MCF 10A (cell line): ENCODE measurements at regions not wholly inside any gene's neighbourhood (a gene's known extent, or its start where the extent isn't known, plus 50 kb on each side); places are given as distances from the start of the nearest gene placed in this dataset.

Source experiments
- BruUV-seq: library from RNA; stranded (reverse); fragments of 400-500 nt; replicated peaks from 2 replicates; lab custom pipeline; 2021; lab: Mats Ljungman, UMichigan
- CTCF ChIA-PET: fragments of 300-600 bp; sonication (Branson Sonifier 250); formaldehyde crosslinking; extraction: SDS; loops from one replicate; lab custom pipeline; 2021; ENCODE audit warnings: antibody characterized with exemption, inconsistent platforms; lab: Yijun Ruan, JAX
- POLR2A ChIA-PET: fragments of 300-600, 350-650 bp; sonication (Branson Sonifier 250); formaldehyde crosslinking; extraction: SDS; loops from one replicate; lab custom pipeline; 2020; ENCODE audit warnings: antibody characterized with exemption, inconsistent platforms; lab: Yijun Ruan, JAX
- DNase-seq: peaks from one replicate; pipeline ENCODE4 v3.0.0-alpha.2; 2018; ENCODE audit not compliant: unreplicated experiment
- H3K27ac Mint-ChIP-seq: one replicate; pipeline ENCODE4 v1.8.0; 2022; ENCODE audit warnings: mild to moderate bottlenecking, low read depth, mixed read lengths; ENCODE audit not compliant: unreplicated experiment
- H3K27me3 Mint-ChIP-seq: one replicate; pipeline ENCODE4 v1.8.0; 2022; ENCODE audit warnings: mixed read lengths; ENCODE audit not compliant: insufficient read depth, unreplicated experiment
- H3K36me3 Mint-ChIP-seq: one replicate; pipeline ENCODE4 v1.8.0; 2022; ENCODE audit warnings: mild to moderate bottlenecking, moderate library complexity, mixed read lengths; ENCODE audit not compliant: insufficient read depth, unreplicated experiment
- H3K4me1 Mint-ChIP-seq: one replicate; pipeline ENCODE4 v1.8.0; 2022; ENCODE audit warnings: mixed read lengths; ENCODE audit not compliant: insufficient read depth, unreplicated experiment
- H3K4me3 Mint-ChIP-seq: one replicate; pipeline ENCODE4 v1.8.0; 2022; ENCODE audit warnings: mild to moderate bottlenecking, moderate library complexity, mixed read lengths; ENCODE audit not compliant: unreplicated experiment
- H3K9me3 Mint-ChIP-seq: one replicate; pipeline ENCODE4 v1.8.0; 2022; ENCODE audit warnings: mixed read lengths; ENCODE audit not compliant: unreplicated experiment
- intact Hi-C: fragments of 100-400 bp; cut with micrococcal nuclease; formaldehyde crosslinking; loops from 2 replicates; pipeline ENCODE4 v1.14.1; 2022
- TF ChIP-seq, protein P1 (sequence below): fragments of 200-600 bp; IDR thresholded peaks from one replicate; pipeline ENCODE4 v1.8.0; 2022; ENCODE audit warnings: antibody characterized with exemption, mild to moderate bottlenecking; ENCODE audit not compliant: unreplicated experiment

DNA sequence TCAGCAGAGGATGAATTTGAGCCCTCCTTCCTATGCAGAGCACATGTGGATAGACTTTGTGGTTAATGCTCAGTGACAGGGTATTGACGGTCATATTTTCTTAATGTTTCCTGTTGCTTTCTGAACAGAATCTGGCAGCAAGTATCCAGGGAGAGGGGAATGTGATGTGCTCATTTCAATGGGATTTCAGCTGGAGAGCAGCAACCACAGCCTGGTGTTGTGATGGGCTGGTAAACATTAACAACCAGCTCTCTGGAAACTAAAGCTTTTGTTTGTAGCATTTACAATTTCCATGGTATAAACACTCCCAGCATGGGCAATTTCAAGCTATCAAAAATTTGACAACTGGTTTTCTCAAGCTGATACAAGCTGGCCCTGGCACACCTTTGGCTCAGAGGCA, 215.9 kb downstream of the SH2D4B start:
- intact Hi-C loops = no loop called here
- BruUV-seq = no TSS peak
- no peaks in the 10 kb centered on the region for H3K9me3 Mint-ChIP-seq

GRCh38 chr10:80755893-80756292, 218.2 kb downstream of the SH2D4B start:
- CTCF ChIA-PET = interaction anchor here (1.3 kb wide), 1 partner anchor 92 kb away, joined by 4 read pairs; no protein-coding TSS in a partner anchor

More for the DNA sequence above, 215.9 kb downstream of the SH2D4B start:
- no peak for DNase-seq
- Mint-ChIP-seq H3K27me3 (peaks cover 78% of the 10 kb centered on the region), H3K4me1 (no peaks in the 10 kb centered on the region), H3K4me3 (no peak overlapping the region), H3K36me3 (no peaks in the 10 kb centered on the region), H3K27ac (no peak overlapping the region)
- TF ChIP-seq, protein P1, sequence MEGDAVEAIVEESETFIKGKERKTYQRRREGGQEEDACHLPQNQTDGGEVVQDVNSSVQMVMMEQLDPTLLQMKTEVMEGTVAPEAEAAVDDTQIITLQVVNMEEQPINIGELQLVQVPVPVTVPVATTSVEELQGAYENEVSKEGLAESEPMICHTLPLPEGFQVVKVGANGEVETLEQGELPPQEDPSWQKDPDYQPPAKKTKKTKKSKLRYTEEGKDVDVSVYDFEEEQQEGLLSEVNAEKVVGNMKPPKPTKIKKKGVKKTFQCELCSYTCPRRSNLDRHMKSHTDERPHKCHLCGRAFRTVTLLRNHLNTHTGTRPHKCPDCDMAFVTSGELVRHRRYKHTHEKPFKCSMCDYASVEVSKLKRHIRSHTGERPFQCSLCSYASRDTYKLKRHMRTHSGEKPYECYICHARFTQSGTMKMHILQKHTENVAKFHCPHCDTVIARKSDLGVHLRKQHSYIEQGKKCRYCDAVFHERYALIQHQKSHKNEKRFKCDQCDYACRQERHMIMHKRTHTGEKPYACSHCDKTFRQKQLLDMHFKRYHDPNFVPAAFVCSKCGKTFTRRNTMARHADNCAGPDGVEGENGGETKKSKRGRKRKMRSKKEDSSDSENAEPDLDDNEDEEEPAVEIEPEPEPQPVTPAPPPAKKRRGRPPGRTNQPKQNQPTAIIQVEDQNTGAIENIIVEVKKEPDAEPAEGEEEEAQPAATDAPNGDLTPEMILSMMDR = no peak
- POLR2A ChIA-PET = interaction anchor here (0.6 kb wide), 1 partner anchor 289 kb away, joined by 3 read pairs; no protein-coding TSS in a partner anchor
- CTCF ChIA-PET = interaction anchor here (2.2 kb wide), 1 partner anchor 170 kb away, joined by 6 read pairs; no protein-coding TSS in a partner anchor

GRCh38 chr10:80759693-80760092, 222.0 kb downstream of the SH2D4B start:
- TF ChIP-seq, protein P1 = no peak
- H3K9me3 Mint-ChIP-seq = no peaks in the 10 kb centered on the region
- intact Hi-C loops = no loop called here
- no peak overlapping the region for H3K4me3 Mint-ChIP-seq
- no peak for DNase-seq
- POLR2A ChIA-PET = no interaction called here
- no peak overlapping the region for H3K27ac Mint-ChIP-seq
- H3K36me3 Mint-ChIP-seq = peaks cover 5% of the 10 kb centered on the region
- no TSS peak for BruUV-seq
- H3K4me1 Mint-ChIP-seq = no peaks in the 10 kb centered on the region
- H3K27me3 Mint-ChIP-seq = peaks cover 67% of the 10 kb centered on the region
- CTCF ChIA-PET = interaction anchor here (1.1 kb wide), 1 partner anchor 98 kb away, joined by 3 read pairs; no protein-coding TSS in a partner anchor

More at GRCh38 chr10:80755893-80756292, 218.2 kb downstream of the SH2D4B start:
- H3K4me3 Mint-ChIP-seq = no peak overlapping the region
- no peak for DNase-seq
- H3K9me3 Mint-ChIP-seq = no peaks in the 10 kb centered on the region
- peaks cover 80% of the 10 kb centered on the region for H3K27me3 Mint-ChIP-seq
- H3K27ac Mint-ChIP-seq = no peak overlapping the region
- no TSS peak for BruUV-seq
- H3K4me1 Mint-ChIP-seq = no peaks in the 10 kb centered on the region
- TF ChIP-seq, protein P1 = no peak
- H3K36me3 Mint-ChIP-seq = peaks cover 5% of the 10 kb centered on the region
- intact Hi-C loops = no loop called here
- POLR2A ChIA-PET = interaction anchor here (0.5 kb wide), 1 partner anchor 25 kb away, joined by 4 read pairs; no protein-coding TSS in a partner anchor

DNA sequence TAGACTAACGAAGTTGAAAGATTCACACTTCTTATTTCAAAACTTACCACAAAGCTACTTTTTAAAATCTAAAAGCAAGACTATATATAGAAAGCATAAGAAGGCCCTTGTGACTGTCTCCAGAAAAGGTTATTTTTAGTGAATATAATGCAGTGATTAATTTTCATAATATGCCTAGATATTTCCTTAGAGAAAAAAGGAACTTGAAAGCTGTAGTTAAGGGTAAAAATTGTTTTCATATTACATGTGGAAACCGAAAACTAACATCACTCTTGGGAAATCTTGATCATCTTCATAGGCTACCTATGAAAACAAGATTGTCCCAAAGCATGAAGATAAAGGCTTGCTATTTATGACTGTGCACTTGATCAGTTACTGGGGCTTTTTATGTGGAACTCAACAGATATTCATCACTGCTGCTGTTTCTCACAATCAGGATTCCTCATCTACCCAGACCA, 223.2 kb downstream of the SH2D4B start:
- ChIA-PET CTCF (interaction anchor here (0.7 kb wide), 1 partner anchor 11 kb away, joined by 3 read pairs; no protein-coding TSS in a partner anchor), POLR2A (no interaction called here)
- Mint-ChIP-seq H3K4me3 (no peak overlapping the region), H3K27ac (no peak overlapping the region), H3K27me3 (peaks cover 77% of the 10 kb centered on the region), H3K9me3 (no peaks in the 10 kb centered on the region), H3K4me1 (no peaks in the 10 kb centered on the region), H3K36me3 (peaks cover 5% of the 10 kb centered on the region)
- TF ChIP-seq, protein P1 = no peak
- intact Hi-C loops = no loop called here
- DNase-seq = no peak
- no TSS peak for BruUV-seq
